ENCODE measurements at regions not wholly inside any gene's neighbourhood (a gene's known extent, or its start where the extent isn't known, plus 50 kb on each side); places are given as distances from the start of the nearest gene placed in this dataset.

- no peak overlapping the region for H3K4me3 Mint-ChIP-seq (ENCODE audit: unreplicated experiment)
- H3K9me3 Mint-ChIP-seq (ENCODE audit: low read depth), result no peaks in the 10 kb centered on the region
- no peaks in the 10 kb centered on the region for H3K36me3 Mint-ChIP-seq (ENCODE audit: low read depth)
- no peaks in the 10 kb centered on the region for H3K27me3 Mint-ChIP-seq (ENCODE audit: low read depth)
- no peak overlapping the region for H3K27ac Mint-ChIP-seq (ENCODE audit: unreplicated experiment)
- no peak for DNase-seq (ENCODE audit: low spot score)
- TF ChIP-seq, protein P1, sequence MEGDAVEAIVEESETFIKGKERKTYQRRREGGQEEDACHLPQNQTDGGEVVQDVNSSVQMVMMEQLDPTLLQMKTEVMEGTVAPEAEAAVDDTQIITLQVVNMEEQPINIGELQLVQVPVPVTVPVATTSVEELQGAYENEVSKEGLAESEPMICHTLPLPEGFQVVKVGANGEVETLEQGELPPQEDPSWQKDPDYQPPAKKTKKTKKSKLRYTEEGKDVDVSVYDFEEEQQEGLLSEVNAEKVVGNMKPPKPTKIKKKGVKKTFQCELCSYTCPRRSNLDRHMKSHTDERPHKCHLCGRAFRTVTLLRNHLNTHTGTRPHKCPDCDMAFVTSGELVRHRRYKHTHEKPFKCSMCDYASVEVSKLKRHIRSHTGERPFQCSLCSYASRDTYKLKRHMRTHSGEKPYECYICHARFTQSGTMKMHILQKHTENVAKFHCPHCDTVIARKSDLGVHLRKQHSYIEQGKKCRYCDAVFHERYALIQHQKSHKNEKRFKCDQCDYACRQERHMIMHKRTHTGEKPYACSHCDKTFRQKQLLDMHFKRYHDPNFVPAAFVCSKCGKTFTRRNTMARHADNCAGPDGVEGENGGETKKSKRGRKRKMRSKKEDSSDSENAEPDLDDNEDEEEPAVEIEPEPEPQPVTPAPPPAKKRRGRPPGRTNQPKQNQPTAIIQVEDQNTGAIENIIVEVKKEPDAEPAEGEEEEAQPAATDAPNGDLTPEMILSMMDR (IDR thresholded peaks at IDR 0.05), result no peak
- H3K4me1 Mint-ChIP-seq (ENCODE audit: low read depth), result no peaks in the 10 kb centered on the region
These were observed 92.6 kb upstream of the NDUFV2 start for GRCh38 chr18:9009703-9010488.

DNA sequence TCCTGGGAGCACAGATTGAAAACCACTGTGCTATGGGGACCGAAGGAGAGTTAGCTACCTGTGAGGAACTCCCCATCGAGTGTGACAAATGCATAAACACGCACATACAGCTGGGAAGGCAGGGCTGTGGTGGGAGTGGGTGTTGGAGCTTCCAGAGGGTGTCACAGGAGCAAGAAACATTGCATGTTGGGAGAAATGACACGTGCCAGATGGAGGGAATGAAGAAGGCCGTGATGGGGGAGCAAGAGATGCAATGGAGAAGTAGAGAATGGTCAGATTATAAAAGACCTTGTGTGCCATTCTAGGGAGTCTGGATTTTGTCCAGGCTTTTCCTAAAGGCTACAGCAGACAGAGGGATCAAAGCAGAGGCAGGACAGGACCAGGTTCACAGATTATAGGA, 91.1 kb upstream of the NDUFV2 start:
- no peaks in the 10 kb centered on the region for H3K27me3 Mint-ChIP-seq (ENCODE audit: low read depth)
- no peaks in the 10 kb centered on the region for H3K36me3 Mint-ChIP-seq (ENCODE audit: low read depth)
- H3K4me3 Mint-ChIP-seq (ENCODE audit: unreplicated experiment), result no peak overlapping the region
- no peak for DNase-seq (ENCODE audit: low spot score)
- H3K27ac Mint-ChIP-seq (ENCODE audit: unreplicated experiment), result no peak overlapping the region
- H3K9me3 Mint-ChIP-seq (ENCODE audit: low read depth), result no peaks in the 10 kb centered on the region
- TF ChIP-seq, protein P1 (IDR thresholded peaks at IDR 0.05), result no peak
- peaks cover under 1% of the 10 kb centered on the region for H3K4me1 Mint-ChIP-seq (ENCODE audit: low read depth)

DNA sequence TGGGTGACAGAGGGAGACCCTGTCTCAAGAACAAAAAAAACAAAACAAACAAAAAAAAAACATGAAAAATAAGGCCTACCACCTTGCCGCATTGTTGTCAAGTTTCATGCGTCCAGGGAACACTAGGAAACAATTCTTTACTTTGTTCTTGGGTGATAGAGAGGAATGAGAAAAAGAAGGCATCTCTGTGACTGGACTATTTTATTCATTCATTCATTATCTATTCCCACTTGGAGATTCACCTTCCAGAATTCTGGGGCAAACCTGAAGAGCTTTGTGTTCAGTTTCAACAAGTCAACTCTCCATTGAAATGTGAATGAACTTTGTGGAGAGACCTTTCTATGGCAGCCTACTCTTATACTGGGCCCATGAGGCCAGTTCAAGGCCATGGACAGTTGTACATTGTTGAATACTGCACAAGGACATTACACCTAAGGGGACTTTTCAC, 88.5 kb upstream of the NDUFV2 start:
- Mint-ChIP-seq H3K9me3 (ENCODE audit: low read depth) (peaks cover 3% of the 10 kb centered on the region), H3K27me3 (ENCODE audit: low read depth) (no peaks in the 10 kb centered on the region)

DNA sequence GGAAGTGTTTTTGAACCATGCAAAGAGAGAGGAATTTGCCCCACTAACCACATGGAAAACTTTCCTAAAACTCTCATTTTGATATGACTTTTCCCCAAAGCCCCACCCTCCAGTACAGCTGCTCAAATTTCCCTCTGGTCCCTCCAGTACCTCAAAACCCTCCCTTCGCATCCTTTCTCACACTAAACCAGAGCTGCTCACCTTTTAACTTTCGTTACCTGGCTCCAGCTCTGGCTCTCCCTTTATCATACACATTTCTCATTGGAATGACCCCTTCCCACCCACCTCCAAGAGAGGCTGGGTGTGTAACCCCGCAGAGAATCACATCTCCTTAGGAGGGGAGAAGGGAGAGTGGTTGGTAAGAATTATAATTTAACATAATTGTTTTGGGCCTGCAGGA, 86.8 kb upstream of the NDUFV2 start:
- H3K27ac Mint-ChIP-seq (ENCODE audit: unreplicated experiment), result no peak overlapping the region
- no peak for DNase-seq (ENCODE audit: low spot score)
- no peaks in the 10 kb centered on the region for H3K36me3 Mint-ChIP-seq (ENCODE audit: low read depth)
- peaks cover 20% of the 10 kb centered on the region for H3K4me1 Mint-ChIP-seq (ENCODE audit: low read depth)
- H3K4me3 Mint-ChIP-seq (ENCODE audit: unreplicated experiment), result no peak overlapping the region
- TF ChIP-seq, protein P1 (IDR thresholded peaks at IDR 0.05), result no peak
- no peaks in the 10 kb centered on the region for H3K27me3 Mint-ChIP-seq (ENCODE audit: low read depth)
- peaks cover 3% of the 10 kb centered on the region for H3K9me3 Mint-ChIP-seq (ENCODE audit: low read depth)

More for the DNA sequence above, 88.5 kb upstream of the NDUFV2 start:
- Mint-ChIP-seq H3K4me1 (ENCODE audit: low read depth) (peaks cover 20% of the 10 kb centered on the region), H3K4me3 (ENCODE audit: unreplicated experiment) (no peak overlapping the region), H3K27ac (ENCODE audit: unreplicated experiment) (no peak overlapping the region), H3K36me3 (ENCODE audit: low read depth) (no peaks in the 10 kb centered on the region)
- DNase-seq (ENCODE audit: low spot score), result no peak
- TF ChIP-seq, protein P1 (IDR thresholded peaks at IDR 0.05), result no peak

- Mint-ChIP-seq H3K36me3 (ENCODE audit: low read depth) (no peaks in the 10 kb centered on the region), H3K27ac (ENCODE audit: unreplicated experiment) (peak overlapping the region; percentile 91), H3K4me1 (ENCODE audit: low read depth) (peaks cover 20% of the 10 kb centered on the region), H3K27me3 (ENCODE audit: low read depth) (no peaks in the 10 kb centered on the region), H3K9me3 (ENCODE audit: low read depth) (peaks cover 3% of the 10 kb centered on the region), H3K4me3 (ENCODE audit: unreplicated experiment) (peak overlapping the region; percentile 60)
- no peak for DNase-seq (ENCODE audit: low spot score)
- TF ChIP-seq, protein P1 (IDR thresholded peaks at IDR 0.05), result peak; percentile 30
These were observed 85.8 kb upstream of the NDUFV2 start for GRCh38 chr18:9016633-9017166.
